ENCODE measurements at regions not wholly inside any gene's neighbourhood (a gene's known extent, or its start where the extent isn't known, plus 50 kb on each side); places are given as distances from the start of the nearest gene placed in this dataset.

DNA sequence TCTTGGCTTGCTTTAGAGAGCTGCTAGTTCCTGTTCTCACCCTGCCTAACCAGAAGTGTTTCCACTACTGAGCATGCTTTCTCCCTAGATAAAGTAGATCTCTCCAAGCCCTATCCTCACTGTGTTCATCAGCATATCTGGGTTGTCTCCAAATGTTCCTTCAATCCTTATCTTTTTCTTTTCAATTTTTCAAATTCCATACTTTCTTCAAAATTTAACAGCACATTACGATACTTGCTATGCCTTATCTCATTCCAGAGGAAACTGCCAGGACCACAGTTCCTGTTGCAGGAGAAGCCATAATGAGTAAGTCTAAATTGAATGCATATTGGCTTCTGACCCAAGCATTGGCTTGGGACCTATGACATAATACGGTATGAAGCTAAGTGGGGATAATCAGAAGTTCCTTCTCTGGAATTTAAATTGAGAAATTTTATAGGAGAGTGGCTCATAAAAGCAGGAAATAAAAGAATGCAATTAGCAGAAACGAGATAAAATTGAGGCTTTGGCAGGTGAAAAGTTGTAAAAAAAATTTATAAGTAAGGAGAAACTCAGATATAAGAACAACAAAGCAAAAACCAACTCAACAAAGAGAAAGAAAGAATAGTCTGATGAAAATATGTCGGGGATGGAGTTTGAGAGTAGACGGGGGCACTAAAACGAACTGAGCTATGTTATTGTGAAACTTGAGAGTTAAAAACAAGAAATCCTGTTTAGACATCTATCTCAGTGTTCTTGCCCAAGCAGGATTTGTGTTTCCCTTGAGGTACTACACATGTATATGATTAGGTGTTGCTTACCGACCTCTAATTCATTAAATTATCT lies 631.7 kb upstream of the CCDC54 start:
- no peaks in the 10 kb centered on the region for H3K4me1 ChIP-seq
- no peak overlapping the region for H3K4me3 ChIP-seq
- no peaks in the 10 kb centered on the region for H3K36me3 ChIP-seq
- no peak overlapping the region for H3K27ac ChIP-seq
- H3K9me3 ChIP-seq: no peaks in the 10 kb centered on the region
- TF ChIP-seq, protein P1, sequence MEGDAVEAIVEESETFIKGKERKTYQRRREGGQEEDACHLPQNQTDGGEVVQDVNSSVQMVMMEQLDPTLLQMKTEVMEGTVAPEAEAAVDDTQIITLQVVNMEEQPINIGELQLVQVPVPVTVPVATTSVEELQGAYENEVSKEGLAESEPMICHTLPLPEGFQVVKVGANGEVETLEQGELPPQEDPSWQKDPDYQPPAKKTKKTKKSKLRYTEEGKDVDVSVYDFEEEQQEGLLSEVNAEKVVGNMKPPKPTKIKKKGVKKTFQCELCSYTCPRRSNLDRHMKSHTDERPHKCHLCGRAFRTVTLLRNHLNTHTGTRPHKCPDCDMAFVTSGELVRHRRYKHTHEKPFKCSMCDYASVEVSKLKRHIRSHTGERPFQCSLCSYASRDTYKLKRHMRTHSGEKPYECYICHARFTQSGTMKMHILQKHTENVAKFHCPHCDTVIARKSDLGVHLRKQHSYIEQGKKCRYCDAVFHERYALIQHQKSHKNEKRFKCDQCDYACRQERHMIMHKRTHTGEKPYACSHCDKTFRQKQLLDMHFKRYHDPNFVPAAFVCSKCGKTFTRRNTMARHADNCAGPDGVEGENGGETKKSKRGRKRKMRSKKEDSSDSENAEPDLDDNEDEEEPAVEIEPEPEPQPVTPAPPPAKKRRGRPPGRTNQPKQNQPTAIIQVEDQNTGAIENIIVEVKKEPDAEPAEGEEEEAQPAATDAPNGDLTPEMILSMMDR (IDR thresholded peaks at IDR 0.05): no peak
- TF ChIP-seq POLR2A (IDR thresholded peaks at IDR 0.05): no peak
- DNase-seq: no peak
- no peaks in the 10 kb centered on the region for H3K27me3 ChIP-seq

DNA sequence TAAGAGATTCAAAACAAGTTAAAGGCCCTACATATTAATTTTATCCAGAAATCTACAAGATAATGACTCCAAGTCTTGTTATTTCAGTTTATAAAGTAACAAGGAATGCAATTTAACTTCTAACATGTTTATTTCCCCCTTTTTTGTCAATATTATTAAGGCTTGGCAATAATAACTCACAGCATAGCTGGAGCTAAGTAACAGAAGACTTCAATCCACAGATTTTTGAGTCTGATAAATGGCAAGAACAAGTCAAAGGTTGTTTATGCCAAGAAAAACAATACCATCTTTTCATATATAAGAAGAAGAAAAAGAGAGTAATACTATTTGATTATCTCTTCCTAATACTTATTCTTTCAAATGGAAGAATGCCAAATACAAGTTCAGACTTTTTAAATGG lies 631.0 kb upstream of the CCDC54 start:
- Histone ChIP-seq H3K4me3 (no peak overlapping the region), H3K36me3 (no peaks in the 10 kb centered on the region), H3K9me3 (no peaks in the 10 kb centered on the region), H3K4me1 (no peaks in the 10 kb centered on the region), H3K27ac (no peak overlapping the region), H3K27me3 (no peaks in the 10 kb centered on the region)
- no peak for DNase-seq
- TF ChIP-seq, protein P1 (IDR thresholded peaks at IDR 0.05): no peak
- TF ChIP-seq POLR2A (IDR thresholded peaks at IDR 0.05): no peak

DNA sequence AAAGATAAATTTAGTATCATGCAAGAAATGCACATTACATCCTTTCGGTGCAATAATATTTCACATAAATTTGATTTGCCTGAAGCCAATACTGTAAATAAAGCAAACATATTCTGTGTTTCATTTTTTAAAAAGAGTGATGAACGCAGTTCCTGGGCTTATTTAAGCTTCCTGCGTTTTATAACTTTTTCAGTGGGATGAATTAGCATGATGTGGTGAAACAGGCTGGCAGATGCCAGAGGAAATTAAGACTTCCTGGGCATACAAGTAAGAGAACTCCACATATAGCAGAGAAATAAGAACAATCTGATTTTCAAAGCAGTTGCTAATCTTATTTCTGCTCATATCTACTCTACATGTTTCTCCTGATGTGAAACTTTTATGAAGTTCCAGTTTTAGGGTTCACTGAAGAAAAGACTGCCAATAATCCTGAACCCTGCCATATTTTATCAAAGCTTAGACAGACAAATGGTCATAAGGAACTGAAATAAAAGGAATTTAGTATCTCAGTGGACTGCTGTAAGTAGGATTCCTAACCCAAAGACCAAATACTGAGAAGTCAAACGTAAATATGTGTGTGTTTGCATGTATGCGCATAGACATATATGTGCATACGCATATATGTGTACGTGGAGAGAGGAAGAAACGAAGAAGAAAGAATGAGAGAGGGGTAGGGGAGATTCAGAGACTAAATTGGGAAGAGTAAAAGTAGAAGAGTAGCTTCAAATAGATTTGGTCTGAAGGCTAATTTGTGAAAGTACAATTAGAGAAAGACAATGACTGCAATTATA lies 628.6 kb upstream of the CCDC54 start:
- H3K36me3 ChIP-seq: no peaks in the 10 kb centered on the region
- H3K4me1 ChIP-seq: no peaks in the 10 kb centered on the region
- no peak overlapping the region for H3K4me3 ChIP-seq
- DNase-seq: no peak
- TF ChIP-seq, protein P1 (IDR thresholded peaks at IDR 0.05): no peak
- no peak for TF ChIP-seq POLR2A (IDR thresholded peaks at IDR 0.05)
- no peaks in the 10 kb centered on the region for H3K9me3 ChIP-seq
- no peaks in the 10 kb centered on the region for H3K27me3 ChIP-seq
- H3K27ac ChIP-seq: no peak overlapping the region

DNA sequence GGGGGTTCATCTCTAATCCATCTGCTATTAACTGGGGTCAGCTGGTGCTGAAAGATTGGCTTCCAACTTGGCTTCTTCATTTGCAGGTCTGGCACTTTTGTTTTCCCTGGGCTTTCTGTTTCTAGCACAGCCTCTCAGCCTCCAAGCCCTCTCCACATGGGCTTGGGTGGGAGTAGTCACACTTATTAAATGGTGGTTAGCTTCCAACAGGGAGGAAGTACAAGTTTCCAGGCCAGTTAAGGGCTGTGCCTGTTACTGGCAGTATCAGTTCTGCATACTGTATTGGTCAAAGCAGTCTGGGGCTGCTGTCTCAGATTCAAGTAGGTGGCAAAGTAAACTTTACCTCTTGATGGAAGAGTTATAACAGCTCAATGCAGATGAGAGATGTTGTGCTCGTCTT lies 627.1 kb upstream of the CCDC54 start:
- no peak for TF ChIP-seq POLR2A (IDR thresholded peaks at IDR 0.05)
- TF ChIP-seq, protein P1 (IDR thresholded peaks at IDR 0.05): no peak

DNA sequence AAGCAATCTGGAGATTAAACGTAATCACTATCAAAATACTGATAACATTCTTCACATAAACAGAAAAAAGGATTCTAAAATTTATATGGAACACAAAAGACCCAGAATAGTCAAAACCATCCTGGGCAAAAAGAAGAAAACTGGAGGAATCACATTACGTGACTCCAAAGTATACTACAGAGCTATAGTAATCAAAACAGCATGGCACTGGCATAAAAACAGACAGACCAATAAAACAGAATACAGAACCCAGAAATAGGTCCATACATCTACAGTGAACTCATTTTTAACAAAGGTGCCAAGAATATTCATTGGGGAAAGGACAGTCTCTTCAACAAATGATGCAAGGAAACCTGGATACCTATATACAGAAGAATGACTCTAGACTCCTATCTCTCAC lies 621.9 kb upstream of the CCDC54 start:
- no peak for DNase-seq
- no peaks in the 10 kb centered on the region for H3K4me1 ChIP-seq
- H3K9me3 ChIP-seq: no peaks in the 10 kb centered on the region
- no peaks in the 10 kb centered on the region for H3K27me3 ChIP-seq
- H3K27ac ChIP-seq: no peak overlapping the region
- TF ChIP-seq, protein P1 (IDR thresholded peaks at IDR 0.05): no peak
- no peak for TF ChIP-seq POLR2A (IDR thresholded peaks at IDR 0.05)
- H3K4me3 ChIP-seq: no peak overlapping the region
- H3K36me3 ChIP-seq: no peaks in the 10 kb centered on the region

More for the DNA sequence above, 627.1 kb upstream of the CCDC54 start:
- Histone ChIP-seq H3K27ac (no peak overlapping the region), H3K9me3 (no peaks in the 10 kb centered on the region), H3K27me3 (no peaks in the 10 kb centered on the region), H3K4me1 (no peaks in the 10 kb centered on the region), H3K36me3 (no peaks in the 10 kb centered on the region), H3K4me3 (no peak overlapping the region)
- no peak for DNase-seq

All from Peyer's patch (tissue), 4 donors.